CD4-positive, alpha-beta T cell treated with Interleukin-15 for 4 hours (primary cell): ENCODE measurements at regions not wholly inside any gene's neighbourhood (a gene's known extent, or its start where the extent isn't known, plus 50 kb on each side); places are given as distances from the start of the nearest gene placed in this dataset.
"Not testable (repeated sequence)": the region's sequence is repeated elsewhere in the genome, so short reads cannot be mapped to it uniquely, and the experiment has no call there.

Experiments used
- DNase-seq: peaks from one replicate; pipeline ENCODE4 v3.0.0-alpha.2; 2020; ENCODE audit warnings: low spot score

GRCh38 chr1:98113811-98114210 is 193.0 kb upstream of the DPYD start:
- no peak for DNase-seq

- no peak for DNase-seq
These were observed 191.8 kb upstream of the DPYD start for GRCh38 chr1:98112626-98113025.

- no peak for DNase-seq
These were observed 189.8 kb upstream of the DPYD start for GRCh38 chr1:98110674-98111073.

- not testable (repeated sequence) for DNase-seq
These were observed 187.5 kb upstream of the DPYD start for GRCh38 chr1:98108378-98108777.

GRCh38 chr1:98107256-98107655 is 186.4 kb upstream of the DPYD start:
- DNase-seq = no peak

- DNase-seq = no peak
These were observed 183.5 kb upstream of the DPYD start for GRCh38 chr1:98104289-98104688.

GRCh38 chr1:98103617-98104285 is 182.9 kb upstream of the DPYD start:
- DNase-seq = no peak

GRCh38 chr1:98102345-98103030 is 181.7 kb upstream of the DPYD start:
- DNase-seq = no peak

- no peak for DNase-seq
These were observed 180.5 kb upstream of the DPYD start for GRCh38 chr1:98101364-98101763.

- DNase-seq = no peak
These were observed 178.7 kb upstream of the DPYD start for GRCh38 chr1:98099501-98099900.

- no peak for DNase-seq
These were observed 177.6 kb upstream of the DPYD start for GRCh38 chr1:98098473-98098872.

GRCh38 chr1:98090351-98090750 is 169.5 kb upstream of the DPYD start:
- no peak for DNase-seq

- DNase-seq = no peak
These were observed 167.5 kb upstream of the DPYD start for GRCh38 chr1:98088381-98088780.

- DNase-seq = no peak
These were observed 166.1 kb upstream of the DPYD start for GRCh38 chr1:98086796-98087441.

- DNase-seq = no peak
These were observed 165.3 kb upstream of the DPYD start for GRCh38 chr1:98086156-98086555.

- DNase-seq = no peak
These were observed 163.4 kb upstream of the DPYD start for GRCh38 chr1:98084188-98084587.

- no peak for DNase-seq
These were observed 161.1 kb upstream of the DPYD start for GRCh38 chr1:98081944-98082343.

- no peak for DNase-seq
These were observed 157.8 kb upstream of the DPYD start for GRCh38 chr1:98078596-98078995.

GRCh38 chr1:98077691-98078090 is 156.9 kb upstream of the DPYD start:
- no peak for DNase-seq

- DNase-seq = no peak
These were observed 154.8 kb upstream of the DPYD start for GRCh38 chr1:98075626-98076025.

GRCh38 chr1:98073823-98074222 is 153.0 kb upstream of the DPYD start:
- DNase-seq = no peak

GRCh38 chr1:98073106-98073505 is 152.3 kb upstream of the DPYD start:
- DNase-seq = no peak

GRCh38 chr1:98072047-98072446 is 151.2 kb upstream of the DPYD start:
- DNase-seq = no peak
